Left lobe of liver (tissue), 2 donors: ENCODE measurements at regions not wholly inside any gene's neighbourhood (a gene's known extent, or its start where the extent isn't known, plus 50 kb on each side); places are given as distances from the start of the nearest gene placed in this dataset.

Experiments
- ATAC-seq: fragments of 200-7000 bp; cut with Tn5 transposase; one replicate; pipeline ENCODE4 v1.9.1; 2020; ENCODE audit warnings: mild to moderate bottlenecking, moderate library complexity
- DNase-seq: peaks from one replicate; pipeline ENCODE4 v3.0.0-alpha.2; 2020; ENCODE audit warnings: low spot score
- donor health status: DM: no; HTN: no; CAD: no; lungs with moderate emphysema.
- donor health status: DM: no; HTN: yes; CAD: no.

DNA sequence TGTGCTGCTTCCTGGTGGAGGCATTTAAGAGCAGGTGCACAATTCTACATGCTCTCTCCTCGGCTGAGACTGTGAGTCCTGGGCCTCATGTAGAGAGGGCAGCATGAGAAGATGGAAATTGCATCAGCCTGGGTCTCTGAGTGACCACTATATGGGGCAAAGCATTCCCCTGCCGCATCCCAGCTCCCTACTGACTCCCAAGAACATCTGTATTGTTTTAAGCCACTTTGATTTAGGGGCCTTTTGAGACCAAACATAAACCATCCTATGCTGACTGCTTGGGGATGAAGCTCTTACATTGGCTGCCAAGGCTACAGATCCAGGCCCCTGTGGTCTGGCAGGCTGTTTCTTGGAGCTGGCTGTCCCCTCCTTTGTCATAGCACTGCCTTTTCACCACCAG, 101.3 kb upstream of the TBX20 start:
- DNase-seq, result no peak

DNA sequence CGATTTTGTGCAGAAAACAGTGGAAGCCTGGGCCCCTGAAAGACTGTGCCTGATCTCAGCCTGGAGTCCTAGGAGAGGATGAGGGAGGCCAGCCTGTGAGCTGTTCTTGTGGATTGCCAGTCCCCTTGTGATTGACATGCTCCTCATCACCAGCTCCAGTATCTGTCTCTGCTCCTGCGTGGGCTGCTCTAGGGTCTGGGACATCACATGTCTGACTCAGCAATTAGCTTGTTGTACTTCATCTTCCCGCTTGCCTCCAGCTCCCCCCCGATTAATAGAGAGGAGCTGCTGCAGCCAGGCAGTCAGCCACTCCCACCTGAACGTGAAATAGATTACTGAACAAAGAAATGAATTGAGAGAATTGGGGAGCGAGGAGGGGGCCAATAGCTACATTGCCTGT, 99.6 kb upstream of the TBX20 start:
- DNase-seq (no peak), ATAC-seq (no peak)

More for the DNA sequence above, 101.3 kb upstream of the TBX20 start:
- no peak for ATAC-seq

DNA sequence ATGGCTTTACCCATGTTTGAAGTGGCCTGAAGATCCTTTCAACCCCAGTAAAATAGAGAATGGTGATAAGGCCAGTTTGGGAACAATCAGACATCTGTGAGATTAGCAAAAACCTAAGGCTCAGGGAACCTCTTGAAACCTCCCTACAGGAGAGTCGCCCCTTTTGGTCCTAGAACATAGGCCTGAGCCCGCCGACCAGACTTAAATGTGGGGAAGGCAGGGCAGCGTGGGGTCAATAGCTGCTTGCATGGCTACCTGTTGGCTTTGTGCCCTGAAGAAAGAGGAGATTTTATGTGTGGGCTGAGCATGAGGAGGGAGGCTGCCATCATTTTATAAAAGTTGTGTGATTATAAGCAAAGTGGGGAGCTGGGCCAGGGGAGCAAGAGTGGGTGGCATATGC, 97.6 kb upstream of the TBX20 start:
- DNase-seq (no peak), ATAC-seq (no peak)

DNA sequence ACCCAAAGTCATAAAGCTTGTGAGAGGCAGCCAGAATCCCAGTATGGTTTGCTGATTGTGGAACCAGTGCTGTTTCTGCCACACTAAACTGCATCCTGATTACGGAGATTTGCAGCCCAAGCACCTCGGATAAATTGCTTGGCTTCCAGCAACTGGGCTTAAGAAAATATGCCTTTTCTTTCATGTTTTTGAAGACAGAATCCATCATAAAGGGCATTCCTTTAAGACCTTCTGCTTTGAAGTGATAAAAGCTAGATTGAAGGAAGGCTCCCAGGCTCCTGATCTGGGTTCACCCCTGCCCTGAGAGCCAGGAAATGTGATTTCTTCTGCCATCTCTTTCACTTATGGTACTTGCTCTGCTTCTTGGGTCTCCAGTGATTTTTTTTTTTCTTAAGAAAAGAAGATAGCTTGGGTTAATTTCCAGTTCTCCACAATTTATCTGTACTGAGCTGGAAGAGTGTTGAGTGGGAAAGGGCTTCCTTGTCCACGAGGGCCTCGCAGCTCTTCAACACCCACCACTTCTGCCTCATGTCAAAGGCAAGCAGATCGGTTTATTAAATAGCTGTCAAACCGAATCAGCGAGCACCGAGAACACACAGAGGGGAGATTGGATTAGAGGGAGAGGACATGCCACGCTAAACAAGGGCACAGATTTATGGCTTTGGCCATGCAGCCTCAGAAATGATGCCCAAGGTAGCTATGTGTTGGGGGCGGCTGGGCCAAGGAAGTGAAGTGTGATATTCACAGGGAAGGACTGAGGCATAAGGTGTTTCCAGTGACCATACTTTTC, 94.9 kb upstream of the TBX20 start:
- ATAC-seq (no peak), DNase-seq (no peak)

DNA sequence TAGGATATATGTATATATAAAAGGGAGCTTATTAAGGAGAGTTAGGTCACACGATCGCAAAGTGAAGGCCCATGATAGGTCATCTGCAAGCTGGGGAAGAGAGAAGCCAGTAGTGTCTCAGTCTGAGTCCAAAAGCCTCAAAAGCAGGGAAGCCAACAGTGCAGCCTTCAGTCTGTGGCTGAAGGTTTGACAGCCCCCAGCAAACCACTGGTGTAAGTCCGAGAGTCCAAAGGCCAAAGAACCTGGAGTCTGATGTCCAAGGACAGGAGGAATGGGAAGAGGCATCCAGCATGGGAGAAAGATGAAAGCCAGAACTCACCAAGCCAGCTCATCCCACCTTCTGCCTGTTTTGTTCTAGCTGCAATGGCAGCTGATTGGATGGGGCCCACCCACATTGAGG, 88.9 kb upstream of the TBX20 start:
- ATAC-seq, result no peak
- no peak for DNase-seq

DNA sequence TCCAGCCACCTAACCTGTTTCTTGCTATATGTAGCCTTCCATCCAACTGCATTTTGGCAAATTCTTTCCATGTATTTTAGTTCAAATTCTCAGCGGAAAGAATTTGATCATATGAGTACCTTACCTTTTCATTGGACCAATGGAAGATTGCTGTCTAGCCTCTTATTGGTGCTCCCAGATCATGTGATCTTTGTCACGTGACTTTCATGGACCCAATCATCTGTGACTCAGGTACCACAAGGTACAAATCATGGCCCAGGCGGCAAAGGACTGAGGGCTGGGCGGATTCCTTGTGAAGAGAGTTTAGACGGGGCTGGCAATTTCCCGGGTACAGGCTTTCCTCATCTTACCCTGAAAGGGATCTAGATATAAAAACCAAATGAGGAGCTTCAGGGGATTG, 85.9 kb upstream of the TBX20 start:
- no peak for DNase-seq
- ATAC-seq, result no peak

DNA sequence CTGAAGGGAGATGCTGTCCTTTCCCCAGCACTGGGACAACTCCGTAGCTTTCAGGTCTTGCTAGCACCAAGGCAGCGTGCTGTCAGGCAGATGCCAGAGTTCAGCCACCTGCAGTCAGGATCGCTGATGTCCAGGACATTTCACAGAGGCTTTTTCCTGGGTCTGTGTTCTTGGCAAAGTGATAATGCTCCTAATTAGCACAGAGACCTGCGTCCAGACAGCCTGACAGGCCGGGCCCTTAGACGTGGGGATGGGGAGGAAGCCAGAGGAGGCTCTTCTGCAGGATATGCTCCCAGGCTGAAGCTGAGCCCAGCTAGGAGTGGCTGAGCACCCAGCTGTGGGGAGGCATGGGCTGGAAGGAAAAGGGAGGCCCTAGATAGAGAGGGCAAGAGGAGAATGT, 82.5 kb upstream of the TBX20 start:
- ATAC-seq (no peak), DNase-seq (no peak)

DNA sequence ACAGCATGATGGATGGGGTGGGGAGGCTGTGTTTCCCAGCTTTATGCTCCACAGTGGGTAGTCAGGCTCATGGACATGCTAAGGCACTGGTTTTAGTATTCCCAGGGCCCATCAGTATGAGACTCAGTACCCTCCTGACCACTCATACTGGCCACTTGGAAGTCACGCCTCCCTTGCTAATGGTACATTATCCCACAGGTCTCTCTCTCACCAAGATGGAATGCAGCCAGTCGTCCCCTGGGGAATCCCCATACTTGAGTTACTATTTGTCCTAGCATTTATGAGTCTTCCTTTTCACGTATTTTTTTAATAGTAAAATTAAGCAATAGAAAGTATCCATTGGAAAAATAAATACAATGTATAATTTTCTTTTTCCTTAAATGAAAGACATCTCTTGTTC, 80.6 kb upstream of the TBX20 start:
- DNase-seq (no peak), ATAC-seq (no peak)

DNA sequence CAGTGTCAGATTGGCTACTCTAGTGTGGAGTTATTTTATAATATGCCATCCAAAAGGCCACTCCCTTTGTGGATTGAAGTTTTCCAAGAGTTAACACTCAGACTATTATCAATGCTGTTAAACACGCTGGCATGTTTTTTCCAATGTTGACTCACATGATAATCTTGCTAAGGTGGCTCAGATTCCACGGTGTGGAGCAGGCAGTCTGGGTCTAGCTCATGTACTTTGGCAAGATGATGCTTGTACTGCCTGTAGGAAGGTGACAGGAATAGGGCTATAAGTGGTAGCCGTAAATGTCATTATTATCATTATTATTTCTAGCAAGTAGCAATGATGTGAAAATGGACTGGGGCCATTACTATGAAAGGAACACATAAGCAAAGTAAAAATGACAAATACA, 79.4 kb upstream of the TBX20 start:
- DNase-seq, result no peak
- ATAC-seq, result no peak

DNA sequence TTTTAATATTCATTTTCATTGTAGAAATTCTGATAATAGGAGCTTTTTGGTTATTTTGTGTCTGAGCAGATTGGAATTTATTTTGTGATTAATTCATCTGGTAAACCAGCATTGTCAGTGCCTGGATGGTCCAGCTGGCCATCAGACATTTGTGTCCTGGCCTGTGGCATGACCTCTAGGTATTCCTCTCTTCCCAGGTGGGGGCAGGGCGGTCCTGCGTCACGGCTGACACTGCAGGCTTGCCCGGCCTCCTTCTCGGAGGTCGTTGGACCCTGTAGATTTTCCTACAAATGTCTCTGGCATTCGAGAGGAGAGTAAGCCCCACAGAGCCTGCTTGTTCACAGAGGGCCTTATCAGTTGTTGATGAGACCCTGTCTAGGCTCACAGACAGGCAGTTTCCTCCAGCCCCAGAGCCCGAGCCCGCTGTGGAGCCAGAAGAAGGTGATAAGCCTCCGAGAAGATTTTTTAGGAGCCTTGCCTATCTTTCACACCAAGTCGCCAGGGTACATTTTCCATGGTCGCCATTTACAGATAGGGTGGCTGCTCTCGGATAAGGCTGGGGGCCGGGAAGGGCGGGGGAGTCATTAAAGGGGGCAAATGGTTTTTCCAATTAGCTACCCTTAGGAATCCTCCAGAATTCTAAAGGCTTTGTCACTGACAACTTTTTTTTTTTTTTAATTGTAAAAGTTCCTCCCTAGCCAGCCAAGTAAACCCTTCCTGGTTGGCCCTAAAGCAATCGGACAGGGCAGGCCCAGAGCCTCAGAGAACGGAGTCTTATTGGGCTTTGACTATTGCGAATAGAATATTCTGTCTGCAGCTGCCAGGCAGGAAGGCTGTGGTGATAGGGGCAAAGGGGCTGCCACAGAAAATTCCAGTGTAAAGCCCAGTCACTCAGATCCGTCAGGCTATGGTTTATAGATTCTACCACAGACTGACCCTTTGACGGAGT, 78.1 kb upstream of the TBX20 start:
- DNase-seq (no peak), ATAC-seq (no peak)

DNA sequence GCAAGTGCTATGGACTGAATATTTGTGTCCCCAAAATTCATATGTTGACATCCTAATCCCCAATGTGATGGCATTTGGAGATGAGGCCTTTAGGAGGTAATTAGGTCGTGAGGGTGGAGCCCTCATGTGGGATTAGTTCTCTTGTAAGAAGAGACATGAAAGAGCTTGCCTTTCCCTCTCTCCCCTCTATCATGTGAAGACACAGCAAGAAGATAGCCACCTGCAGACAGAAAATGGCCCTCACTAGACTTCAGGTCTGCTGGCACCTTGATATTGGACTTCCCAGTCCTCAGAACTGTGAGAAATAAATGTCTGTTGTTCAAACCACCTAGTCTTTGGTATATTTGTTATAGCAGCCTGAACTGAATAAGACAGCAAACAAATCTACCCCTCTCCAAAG, 75.1 kb upstream of the TBX20 start:
- DNase-seq (no peak), ATAC-seq (no peak)

DNA sequence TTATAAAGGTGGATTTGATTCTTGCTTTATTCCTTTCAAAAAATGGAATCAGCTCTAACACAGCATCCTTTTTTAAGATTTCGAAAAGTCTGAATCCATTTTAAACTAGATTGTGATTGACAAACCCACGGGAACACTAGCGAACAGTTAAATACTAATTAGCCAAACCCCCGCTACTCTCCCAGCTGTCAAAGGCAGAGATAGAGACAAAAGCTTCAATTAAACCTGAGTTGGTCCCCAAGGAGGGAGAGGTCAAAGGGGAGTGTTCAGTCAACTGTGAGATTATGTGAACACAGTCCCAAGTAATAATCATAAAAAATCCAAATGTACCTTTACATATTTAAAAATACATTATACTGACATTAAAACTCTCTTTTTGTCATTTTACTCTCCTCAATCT, 65.7 kb upstream of the TBX20 start:
- no peak for ATAC-seq

DNA sequence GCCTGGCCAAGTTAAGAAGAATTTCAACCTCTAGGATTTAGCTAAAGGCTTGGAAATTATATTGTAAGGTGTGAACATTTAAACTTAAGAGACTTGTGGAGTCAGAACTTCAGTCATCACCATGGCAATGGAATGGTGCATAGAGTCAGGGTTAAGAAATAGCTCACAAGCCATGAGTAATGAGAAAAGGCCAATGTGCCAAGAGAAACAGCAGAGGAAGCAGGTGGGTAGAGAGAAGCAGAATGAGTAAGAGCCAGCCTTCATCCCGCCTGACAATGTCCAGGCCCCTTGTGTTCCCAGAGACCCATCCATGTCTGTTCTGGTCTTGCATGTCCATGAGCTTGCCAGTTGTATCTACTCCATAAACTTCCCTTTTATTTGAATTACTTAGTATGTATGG, 62.6 kb upstream of the TBX20 start:
- no peak for ATAC-seq

More for the DNA sequence above, 65.7 kb upstream of the TBX20 start:
- no peak for DNase-seq

DNA sequence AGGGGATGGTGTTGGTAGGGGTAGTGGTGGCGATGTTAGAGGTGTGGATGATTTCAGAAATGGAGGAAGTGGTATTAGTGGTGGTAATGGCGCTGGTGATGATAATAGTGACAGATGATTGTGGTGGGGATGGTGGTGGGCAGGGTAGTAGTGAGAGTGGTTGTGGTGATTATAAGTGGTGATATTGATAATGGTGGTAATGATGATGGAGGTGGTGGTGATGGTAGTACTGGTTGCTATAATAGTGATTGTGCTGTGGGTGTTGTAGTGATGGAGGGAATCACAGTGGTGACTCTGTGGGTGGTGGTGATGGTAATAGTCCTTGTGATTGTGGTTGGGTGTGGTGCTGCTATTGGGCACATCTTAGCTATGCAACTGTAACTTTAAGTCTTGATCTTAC, 61.6 kb upstream of the TBX20 start:
- no peak for ATAC-seq
- no peak for DNase-seq

More for the DNA sequence above, 62.6 kb upstream of the TBX20 start:
- DNase-seq, result no peak

DNA sequence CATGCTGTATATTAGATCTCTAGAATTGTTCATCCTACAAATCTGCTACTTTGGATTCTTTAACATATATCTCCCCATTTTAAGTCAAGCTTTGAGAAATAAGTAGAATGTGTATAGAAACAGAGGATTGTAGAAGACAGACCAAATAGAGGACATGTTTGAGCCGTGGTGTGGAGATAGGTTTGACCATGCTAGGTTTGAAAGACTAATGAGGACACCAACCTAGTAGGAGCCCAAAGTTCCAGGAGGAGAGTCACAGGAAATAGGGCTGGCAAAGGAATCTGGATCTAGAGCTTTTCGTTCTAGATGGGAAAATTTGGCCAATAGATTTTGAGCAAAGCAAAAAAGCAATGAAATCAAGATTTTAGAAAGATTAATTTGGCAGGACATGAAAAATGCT, 60.5 kb upstream of the TBX20 start:
- DNase-seq (no peak), ATAC-seq (no peak)

DNA sequence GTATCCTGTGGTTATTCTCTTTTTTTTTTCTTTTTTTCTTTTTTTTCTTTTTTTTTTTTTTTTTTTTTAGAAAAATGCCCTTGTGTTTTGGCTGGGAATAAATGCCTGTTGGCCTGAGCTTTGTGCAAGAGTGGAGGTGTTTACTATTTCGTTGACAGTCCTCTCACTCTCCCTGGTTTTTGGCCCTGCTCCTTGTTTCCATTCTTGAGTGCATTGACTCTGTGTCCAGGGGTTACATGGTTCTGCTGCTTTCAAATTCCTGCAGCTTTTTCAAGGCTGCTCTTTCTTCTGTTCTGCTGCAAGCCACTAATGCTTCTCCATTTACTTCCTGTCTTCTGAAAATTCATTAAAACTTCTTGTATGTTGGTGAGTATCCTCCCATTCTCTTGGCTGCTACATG, 59.7 kb upstream of the TBX20 start:
- DNase-seq, result no peak
- peak; percentile 39 for ATAC-seq
